GM23338 (cell line): ENCODE measurements at regions not wholly inside any gene's neighbourhood (a gene's known extent, or its start where the extent isn't known, plus 50 kb on each side); places are given as distances from the start of the nearest gene placed in this dataset.

ENCODE experiments used
- ATAC-seq: fragments of 200-7000 bp; cut with Tn5 transposase; 3 replicates; pipeline ENCODE4 v1.9.1; 2020
- DNase-seq: peaks from one replicate; pipeline ENCODE4 v3.0.0-alpha.2; 2015; ENCODE audit warnings: low spot score
- H2AFZ ChIP-seq: fragments of 200-600 bp; sonication (generic); 2 replicates; pipeline ENCODE4 v1.8.0; 2016; ENCODE audit warnings: antibody characterized with exemption, mild to moderate bottlenecking, moderate library complexity
- H3F3A ChIP-seq: fragments of 200-600 bp; sonication (generic); replicated peaks from 2 replicates; pipeline ENCODE4 v1.8.0; 2017; ENCODE audit warnings: antibody characterized with exemption, mixed run types, low read depth
- H3K27ac ChIP-seq: fragments of 200-600 bp; sonication (generic); 2 replicates; pipeline ENCODE4 v1.6.1; 2016; ENCODE audit warnings: low read depth
- H3K27me3 ChIP-seq: fragments of 200-600 bp; sonication (generic); 2 replicates; pipeline ENCODE4 v1.8.0; 2016; ENCODE audit warnings: mild to moderate bottlenecking, mixed run types, moderate library complexity; ENCODE audit not compliant: insufficient read depth
- H3K36me3 ChIP-seq: fragments of 200-600 bp; sonication (generic); 2 replicates; pipeline ENCODE4 v1.8.0; 2016; ENCODE audit warnings: mild to moderate bottlenecking; ENCODE audit not compliant: insufficient read depth
- H3K4me1 ChIP-seq: fragments of 200-600 bp; sonication (generic); 2 replicates; pipeline ENCODE4 v1.8.0; 2016; ENCODE audit warnings: mild to moderate bottlenecking, moderate library complexity; ENCODE audit not compliant: insufficient read depth
- H3K4me2 ChIP-seq: fragments of 200-600 bp; sonication (generic); 2 replicates; pipeline ENCODE4 v1.7.1; 2017; ENCODE audit warnings: mixed run types
- H3K4me3 ChIP-seq: fragments of 200-600 bp; sonication (generic); 2 replicates; pipeline ENCODE4 v1.6.1; 2016; ENCODE audit warnings: mixed run types
- H3K79me2 ChIP-seq: fragments of 200-600 bp; sonication (generic); replicated peaks from 2 replicates; pipeline ENCODE4 v1.8.0; 2017; ENCODE audit warnings: mild to moderate bottlenecking; ENCODE audit not compliant: insufficient read depth
- H3K9me2 ChIP-seq: fragments of 200-600 bp; sonication (generic); 2 replicates; pipeline ENCODE4 v1.8.0; 2017; ENCODE audit not compliant: insufficient read depth
- H4K20me1 ChIP-seq: fragments of 200-600 bp; sonication (generic); replicated peaks from 2 replicates; pipeline ENCODE4 v1.8.0; 2017; ENCODE audit warnings: mild to moderate bottlenecking; ENCODE audit not compliant: insufficient read depth
- H3K27ac Mint-ChIP-seq: 2 replicates; pipeline ENCODE4 v1.8.0; 2020; ENCODE audit warnings: inconsistent platforms, mild to moderate bottlenecking, moderate library complexity, mixed read lengths
- H3K27me3 Mint-ChIP-seq: 3 replicates; pipeline ENCODE4 v1.8.0; 2022; ENCODE audit warnings: low read depth, mild to moderate bottlenecking, moderate library complexity, mixed read lengths, inconsistent platforms; ENCODE audit not compliant: insufficient read depth, poor library complexity
- H3K36me3 Mint-ChIP-seq: 3 replicates; pipeline ENCODE4 v1.8.0; 2021; ENCODE audit warnings: low read depth, mild to moderate bottlenecking, inconsistent platforms, moderate library complexity, mixed read lengths
- H3K4me1 Mint-ChIP-seq: 3 replicates; pipeline ENCODE4 v1.8.0; 2020; ENCODE audit warnings: mild to moderate bottlenecking, inconsistent platforms, mixed read lengths
- H3K4me3 Mint-ChIP-seq: 3 replicates; pipeline ENCODE4 v1.8.0; 2021; ENCODE audit warnings: moderate library complexity, mild to moderate bottlenecking, inconsistent platforms, mixed read lengths
- H3K9me3 Mint-ChIP-seq: 3 replicates; pipeline ENCODE4 v1.8.0; 2020; ENCODE audit warnings: moderate library complexity, mild to moderate bottlenecking, inconsistent platforms, mixed read lengths
- EZH2phosphoT487 ChIP-seq: fragments of 200-600 bp; sonication (generic); IDR thresholded peaks from one replicate; pipeline ENCODE4 v1.8.1; 2018; ENCODE audit warnings: antibody characterized with exemption; ENCODE audit not compliant: unreplicated experiment
- JUNB ChIP-seq: IDR thresholded peaks from one replicate; pipeline ENCODE4 v1.6.1; 2016; ENCODE audit warnings: antibody characterized with exemption; ENCODE audit not compliant: unreplicated experiment
- POLR2AphosphoS5 ChIP-seq: IDR thresholded peaks from 2 replicates; pipeline ENCODE4 v1.6.1; 2016; ENCODE audit warnings: antibody characterized with exemption, low read depth
- STAT1 ChIP-seq: IDR thresholded peaks from one replicate; pipeline ENCODE4 v1.6.1; 2016; ENCODE audit warnings: antibody characterized with exemption; ENCODE audit not compliant: unreplicated experiment
- ZNF114 ChIP-seq: fragments of 250-450 bp; sonication (Bioruptor Pico); IDR thresholded peaks from 2 replicates; pipeline ENCODE4 v1.5.0; 2020; ENCODE audit warnings: mild to moderate bottlenecking, moderate library complexity
- TF ChIP-seq, protein P1 (sequence below): fragments of 250-450 bp; sonication (Bioruptor Pico); IDR thresholded peaks from 2 replicates; pipeline ENCODE4 v1.5.0; 2020; ENCODE audit warnings: mild to moderate bottlenecking, moderate library complexity
- TF ChIP-seq, protein P2 (sequence below), 2 experiments: fragments of 200-600 bp in 1 of 2; sonication (generic) in 1 of 2; conservative IDR thresholded peaks; 2 replicates each; pipeline versions ENCODE4 v1.5.1 to v1.6.1; 2016 to 2017; ENCODE audit warnings: antibody characterized with exemption in 2 of 2, low read depth in 2 of 2, mild to moderate bottlenecking in 2 of 2, moderate library complexity in 1 of 2

DNA sequence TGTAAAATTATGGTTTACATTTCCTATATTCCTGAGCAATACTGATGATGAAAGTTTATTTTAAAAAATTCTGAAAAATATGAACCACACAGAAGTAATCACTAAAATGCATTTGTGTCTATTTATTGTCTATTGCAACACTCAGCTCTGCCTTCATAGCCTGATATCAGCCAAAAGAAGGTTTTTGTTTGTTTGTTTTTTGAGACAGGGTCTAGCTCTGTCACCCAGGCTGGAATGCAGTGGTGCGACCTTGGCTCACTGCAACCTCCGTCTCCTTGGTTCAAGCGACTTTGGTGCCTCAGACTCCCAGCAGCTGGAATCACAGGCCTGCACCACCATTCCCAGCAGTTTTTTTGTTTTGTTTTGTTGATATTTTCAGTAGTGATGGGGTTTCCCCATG, 1560.2 kb downstream of the SI start (continued):
- TF ChIP-seq, protein P1, sequence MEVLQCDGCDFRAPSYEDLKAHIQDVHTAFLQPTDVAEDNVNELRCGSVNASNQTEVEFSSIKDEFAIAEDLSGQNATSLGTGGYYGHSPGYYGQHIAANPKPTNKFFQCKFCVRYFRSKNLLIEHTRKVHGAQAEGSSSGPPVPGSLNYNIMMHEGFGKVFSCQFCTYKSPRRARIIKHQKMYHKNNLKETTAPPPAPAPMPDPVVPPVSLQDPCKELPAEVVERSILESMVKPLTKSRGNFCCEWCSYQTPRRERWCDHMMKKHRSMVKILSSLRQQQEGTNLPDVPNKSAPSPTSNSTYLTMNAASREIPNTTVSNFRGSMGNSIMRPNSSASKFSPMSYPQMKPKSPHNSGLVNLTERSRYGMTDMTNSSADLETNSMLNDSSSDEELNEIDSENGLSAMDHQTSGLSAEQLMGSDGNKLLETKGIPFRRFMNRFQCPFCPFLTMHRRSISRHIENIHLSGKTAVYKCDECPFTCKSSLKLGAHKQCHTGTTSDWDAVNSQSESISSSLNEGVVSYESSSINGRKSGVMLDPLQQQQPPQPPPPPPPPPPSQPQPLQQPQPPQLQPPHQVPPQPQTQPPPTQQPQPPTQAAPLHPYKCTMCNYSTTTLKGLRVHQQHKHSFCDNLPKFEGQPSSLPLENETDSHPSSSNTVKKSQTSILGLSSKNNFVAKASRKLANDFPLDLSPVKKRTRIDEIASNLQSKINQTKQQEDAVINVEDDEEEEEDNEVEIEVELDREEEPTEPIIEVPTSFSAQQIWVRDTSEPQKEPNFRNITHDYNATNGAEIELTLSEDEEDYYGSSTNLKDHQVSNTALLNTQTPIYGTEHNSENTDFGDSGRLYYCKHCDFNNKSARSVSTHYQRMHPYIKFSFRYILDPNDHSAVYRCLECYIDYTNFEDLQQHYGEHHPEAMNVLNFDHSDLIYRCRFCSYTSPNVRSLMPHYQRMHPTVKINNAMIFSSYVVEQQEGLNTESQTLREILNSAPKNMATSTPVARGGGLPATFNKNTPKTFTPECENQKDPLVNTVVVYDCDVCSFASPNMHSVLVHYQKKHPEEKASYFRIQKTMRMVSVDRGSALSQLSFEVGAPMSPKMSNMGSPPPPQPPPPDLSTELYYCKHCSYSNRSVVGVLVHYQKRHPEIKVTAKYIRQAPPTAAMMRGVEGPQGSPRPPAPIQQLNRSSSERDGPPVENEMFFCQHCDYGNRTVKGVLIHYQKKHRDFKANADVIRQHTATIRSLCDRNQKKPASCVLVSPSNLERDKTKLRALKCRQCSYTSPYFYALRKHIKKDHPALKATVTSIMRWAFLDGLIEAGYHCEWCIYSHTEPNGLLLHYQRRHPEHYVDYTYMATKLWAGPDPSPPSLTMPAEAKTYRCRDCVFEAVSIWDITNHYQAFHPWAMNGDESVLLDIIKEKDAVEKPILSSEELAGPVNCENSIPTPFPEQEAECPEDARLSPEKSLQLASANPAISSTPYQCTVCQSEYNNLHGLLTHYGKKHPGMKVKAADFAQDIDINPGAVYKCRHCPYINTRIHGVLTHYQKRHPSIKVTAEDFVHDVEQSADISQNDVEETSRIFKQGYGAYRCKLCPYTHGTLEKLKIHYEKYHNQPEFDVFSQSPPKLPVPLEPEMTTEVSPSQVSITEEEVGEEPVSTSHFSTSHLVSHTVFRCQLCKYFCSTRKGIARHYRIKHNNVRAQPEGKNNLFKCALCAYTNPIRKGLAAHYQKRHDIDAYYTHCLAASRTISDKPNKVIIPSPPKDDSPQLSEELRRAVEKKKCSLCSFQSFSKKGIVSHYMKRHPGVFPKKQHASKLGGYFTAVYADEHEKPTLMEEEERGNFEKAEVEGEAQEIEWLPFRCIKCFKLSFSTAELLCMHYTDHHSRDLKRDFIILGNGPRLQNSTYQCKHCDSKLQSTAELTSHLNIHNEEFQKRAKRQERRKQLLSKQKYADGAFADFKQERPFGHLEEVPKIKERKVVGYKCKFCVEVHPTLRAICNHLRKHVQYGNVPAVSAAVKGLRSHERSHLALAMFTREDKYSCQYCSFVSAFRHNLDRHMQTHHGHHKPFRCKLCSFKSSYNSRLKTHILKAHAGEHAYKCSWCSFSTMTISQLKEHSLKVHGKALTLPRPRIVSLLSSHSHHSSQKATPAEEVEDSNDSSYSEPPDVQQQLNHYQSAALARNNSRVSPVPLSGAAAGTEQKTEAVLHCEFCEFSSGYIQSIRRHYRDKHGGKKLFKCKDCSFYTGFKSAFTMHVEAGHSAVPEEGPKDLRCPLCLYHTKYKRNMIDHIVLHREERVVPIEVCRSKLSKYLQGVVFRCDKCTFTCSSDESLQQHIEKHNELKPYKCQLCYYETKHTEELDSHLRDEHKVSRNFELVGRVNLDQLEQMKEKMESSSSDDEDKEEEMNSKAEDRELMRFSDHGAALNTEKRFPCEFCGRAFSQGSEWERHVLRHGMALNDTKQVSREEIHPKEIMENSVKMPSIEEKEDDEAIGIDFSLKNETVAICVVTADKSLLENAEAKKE (CRISPR knock-in tag) = no peak
- TF ChIP-seq EZH2phosphoT487 = no peak

GRCh38 chr3:163513149-163513657, 1565.1 kb downstream of the SI start:
- Mint-ChIP-seq H3K4me3 (no peak overlapping the region), H3K9me3 (no peaks in the 10 kb centered on the region), H3K27ac (no peak overlapping the region), H3K36me3 (no peaks in the 10 kb centered on the region), H3K4me1 (no peaks in the 10 kb centered on the region), H3K27me3 (no peaks in the 10 kb centered on the region)
- no peak overlapping the region for H3K4me3 ChIP-seq
- no peaks in the 10 kb centered on the region for H3K36me3 ChIP-seq
- H3K27ac ChIP-seq = no peak overlapping the region
- H3K9me2 ChIP-seq = no peaks in the 10 kb centered on the region
- H4K20me1 ChIP-seq = no peaks in the 10 kb centered on the region
- H3K4me1 ChIP-seq = no peaks in the 10 kb centered on the region
- DNase-seq = no peak
- peak overlapping the region; percentile 56; the same call in 1 of the 2 replicates for H2AFZ ChIP-seq
- no peaks in the 10 kb centered on the region for H3K79me2 ChIP-seq
- no peaks in the 10 kb centered on the region for H3K27me3 ChIP-seq
- H3K4me2 ChIP-seq = no peak overlapping the region
- H3F3A ChIP-seq = no peaks in the 10 kb centered on the region
- no peak for ATAC-seq
- TF ChIP-seq, protein P2, sequence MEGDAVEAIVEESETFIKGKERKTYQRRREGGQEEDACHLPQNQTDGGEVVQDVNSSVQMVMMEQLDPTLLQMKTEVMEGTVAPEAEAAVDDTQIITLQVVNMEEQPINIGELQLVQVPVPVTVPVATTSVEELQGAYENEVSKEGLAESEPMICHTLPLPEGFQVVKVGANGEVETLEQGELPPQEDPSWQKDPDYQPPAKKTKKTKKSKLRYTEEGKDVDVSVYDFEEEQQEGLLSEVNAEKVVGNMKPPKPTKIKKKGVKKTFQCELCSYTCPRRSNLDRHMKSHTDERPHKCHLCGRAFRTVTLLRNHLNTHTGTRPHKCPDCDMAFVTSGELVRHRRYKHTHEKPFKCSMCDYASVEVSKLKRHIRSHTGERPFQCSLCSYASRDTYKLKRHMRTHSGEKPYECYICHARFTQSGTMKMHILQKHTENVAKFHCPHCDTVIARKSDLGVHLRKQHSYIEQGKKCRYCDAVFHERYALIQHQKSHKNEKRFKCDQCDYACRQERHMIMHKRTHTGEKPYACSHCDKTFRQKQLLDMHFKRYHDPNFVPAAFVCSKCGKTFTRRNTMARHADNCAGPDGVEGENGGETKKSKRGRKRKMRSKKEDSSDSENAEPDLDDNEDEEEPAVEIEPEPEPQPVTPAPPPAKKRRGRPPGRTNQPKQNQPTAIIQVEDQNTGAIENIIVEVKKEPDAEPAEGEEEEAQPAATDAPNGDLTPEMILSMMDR (conservative IDR thresholded peaks at IDR 0.05; ENCODE audit: low read depth in 2 of 2) = no peak
- TF ChIP-seq JUNB (no peak), EZH2phosphoT487 (no peak), STAT1 (no peak), POLR2AphosphoS5 (no peak), ZNF114 (CRISPR knock-in tag) (no peak)
- TF ChIP-seq, protein P1 (CRISPR knock-in tag) = no peak
